ENCODE measurements at regions not wholly inside any gene's neighbourhood (a gene's known extent, or its start where the extent isn't known, plus 50 kb on each side); places are given as distances from the start of the nearest gene placed in this dataset.
"Not testable (repeated sequence)": the region's sequence is repeated elsewhere in the genome, so short reads cannot be mapped to it uniquely, and the experiment has no call there.

DNA sequence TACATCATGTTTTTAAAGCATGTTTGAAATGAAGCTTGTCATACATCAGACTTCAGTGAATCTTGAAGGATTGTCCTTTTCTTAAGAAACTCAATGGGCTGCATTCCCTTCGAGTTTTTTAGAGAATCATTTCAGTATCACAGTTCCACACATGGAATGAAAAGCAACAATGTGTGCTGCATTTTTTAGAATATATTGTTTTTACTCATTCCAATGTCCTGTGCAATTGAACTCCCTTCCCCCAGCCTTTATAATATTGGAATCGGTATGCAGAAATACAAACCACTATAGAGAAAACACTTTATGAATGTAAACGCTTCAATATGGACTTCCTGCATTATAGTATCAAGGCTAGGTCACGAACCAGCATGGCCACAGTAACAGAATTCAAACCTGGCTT is 634.4 kb downstream of the GATA3 start:
- no peaks in the 10 kb centered on the region for H3K79me2 ChIP-seq (ENCODE audit: control insufficient read depth, low read length)
- no peak overlapping the region for H3K27ac ChIP-seq (ENCODE audit: low read depth, low read length)
- no peaks in the 10 kb centered on the region for H3K36me3 ChIP-seq (ENCODE audit: control insufficient read depth, low read length)
- H3K4me3 ChIP-seq (ENCODE audit: low read length) = no peak overlapping the region
- H3K27me3 ChIP-seq (ENCODE audit: control insufficient read depth, low read length) = no peaks in the 10 kb centered on the region
- no peak overlapping the region for H3K4me2 ChIP-seq (ENCODE audit: low read length)
- H4K20me1 ChIP-seq (ENCODE audit: control insufficient read depth, insufficient read depth, low read depth, low read length) = no peaks in the 10 kb centered on the region
- no peaks in the 10 kb centered on the region for H3F3A ChIP-seq (ENCODE audit: control insufficient read depth, insufficient read depth)
- TF ChIP-seq, protein P1, sequence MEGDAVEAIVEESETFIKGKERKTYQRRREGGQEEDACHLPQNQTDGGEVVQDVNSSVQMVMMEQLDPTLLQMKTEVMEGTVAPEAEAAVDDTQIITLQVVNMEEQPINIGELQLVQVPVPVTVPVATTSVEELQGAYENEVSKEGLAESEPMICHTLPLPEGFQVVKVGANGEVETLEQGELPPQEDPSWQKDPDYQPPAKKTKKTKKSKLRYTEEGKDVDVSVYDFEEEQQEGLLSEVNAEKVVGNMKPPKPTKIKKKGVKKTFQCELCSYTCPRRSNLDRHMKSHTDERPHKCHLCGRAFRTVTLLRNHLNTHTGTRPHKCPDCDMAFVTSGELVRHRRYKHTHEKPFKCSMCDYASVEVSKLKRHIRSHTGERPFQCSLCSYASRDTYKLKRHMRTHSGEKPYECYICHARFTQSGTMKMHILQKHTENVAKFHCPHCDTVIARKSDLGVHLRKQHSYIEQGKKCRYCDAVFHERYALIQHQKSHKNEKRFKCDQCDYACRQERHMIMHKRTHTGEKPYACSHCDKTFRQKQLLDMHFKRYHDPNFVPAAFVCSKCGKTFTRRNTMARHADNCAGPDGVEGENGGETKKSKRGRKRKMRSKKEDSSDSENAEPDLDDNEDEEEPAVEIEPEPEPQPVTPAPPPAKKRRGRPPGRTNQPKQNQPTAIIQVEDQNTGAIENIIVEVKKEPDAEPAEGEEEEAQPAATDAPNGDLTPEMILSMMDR (IDR thresholded peaks at IDR 0.05; ENCODE audit: low read depth, low read length, poor library complexity, severe bottlenecking) = no peak
- TF ChIP-seq EZH2phosphoT487 (IDR thresholded peaks at IDR 0.05; ENCODE audit: borderline replicate concordance, low read length) = no peak
- no peaks in the 10 kb centered on the region for H3K4me1 ChIP-seq (ENCODE audit: control insufficient read depth, low read length)
- no peaks in the 10 kb centered on the region for H3K9me3 ChIP-seq (ENCODE audit: control insufficient read depth, insufficient read depth, low read length)
- no peaks in the 10 kb centered on the region for H3K9me2 ChIP-seq (replicated peaks; ENCODE audit: control insufficient read depth, low read length)

DNA sequence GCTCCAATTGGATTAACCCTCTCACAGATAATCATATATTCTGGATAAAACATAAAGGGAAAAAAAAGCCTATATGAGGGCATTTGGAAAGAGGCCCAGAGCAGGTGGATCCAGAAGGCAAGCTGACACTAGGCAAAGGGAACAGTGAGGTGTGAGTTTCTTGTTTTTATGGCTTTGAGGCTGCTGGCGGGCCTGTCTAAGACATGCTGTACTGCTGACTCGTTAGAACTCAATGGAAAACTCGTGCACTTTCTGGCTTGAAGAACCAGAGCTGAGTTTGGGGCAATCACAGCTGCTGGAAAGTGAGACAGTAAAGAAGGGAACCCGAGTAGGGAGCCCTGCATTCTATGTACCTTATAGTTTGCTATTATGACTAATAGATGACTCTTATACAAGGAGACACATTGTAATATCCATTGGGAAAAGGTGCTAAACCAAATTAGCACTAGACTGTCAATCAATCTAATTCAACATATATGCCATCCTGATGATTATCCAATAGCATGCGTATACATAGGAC is 637.1 kb downstream of the GATA3 start:
- no peak overlapping the region for H3K4me2 ChIP-seq (ENCODE audit: low read length)
- H3K79me2 ChIP-seq (ENCODE audit: control insufficient read depth, low read length) = no peaks in the 10 kb centered on the region
- no peaks in the 10 kb centered on the region for H3F3A ChIP-seq (ENCODE audit: control insufficient read depth, insufficient read depth)
- H3K4me3 ChIP-seq (ENCODE audit: low read length) = no peak overlapping the region
- H3K9me2 ChIP-seq (replicated peaks; ENCODE audit: control insufficient read depth, low read length) = no peaks in the 10 kb centered on the region
- H3K27me3 ChIP-seq (ENCODE audit: control insufficient read depth, low read length) = no peaks in the 10 kb centered on the region
- no peaks in the 10 kb centered on the region for H3K36me3 ChIP-seq (ENCODE audit: control insufficient read depth, low read length)
- no peaks in the 10 kb centered on the region for H3K4me1 ChIP-seq (ENCODE audit: control insufficient read depth, low read length)
- no peak overlapping the region for H3K27ac ChIP-seq (ENCODE audit: low read depth, low read length)
- no peaks in the 10 kb centered on the region for H3K9me3 ChIP-seq (ENCODE audit: control insufficient read depth, insufficient read depth, low read length)
- TF ChIP-seq EZH2phosphoT487 (IDR thresholded peaks at IDR 0.05; ENCODE audit: borderline replicate concordance, low read length) = no peak
- TF ChIP-seq, protein P1 (IDR thresholded peaks at IDR 0.05; ENCODE audit: low read depth, low read length, poor library complexity, severe bottlenecking) = no peak
- H4K20me1 ChIP-seq (ENCODE audit: control insufficient read depth, insufficient read depth, low read depth, low read length) = no peaks in the 10 kb centered on the region

DNA sequence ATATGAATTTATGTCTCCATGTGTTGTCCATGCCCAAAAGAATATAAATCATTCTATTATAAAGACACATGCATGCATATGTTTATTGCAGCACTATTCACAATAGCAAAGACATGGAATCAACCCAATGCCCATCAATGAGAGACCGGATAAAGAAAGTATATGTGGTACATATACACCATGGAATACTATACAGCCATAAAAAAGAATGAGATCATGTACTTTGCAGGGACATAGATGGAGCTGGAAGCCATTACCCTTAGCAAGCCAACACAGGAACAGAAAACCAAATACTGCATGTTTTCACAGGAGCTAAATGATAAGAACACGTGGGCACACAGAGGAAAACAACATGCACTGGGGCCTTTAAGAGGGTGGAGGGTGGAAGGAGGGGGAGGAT is 639.1 kb downstream of the GATA3 start:
- not testable (repeated sequence) for H3F3A ChIP-seq (ENCODE audit: control insufficient read depth, insufficient read depth); H3K4me2 ChIP-seq (ENCODE audit: low read length); H3K4me3 ChIP-seq (ENCODE audit: low read length); H3K9me2 ChIP-seq (replicated peaks; ENCODE audit: control insufficient read depth, low read length); H4K20me1 ChIP-seq (ENCODE audit: control insufficient read depth, insufficient read depth, low read depth, low read length); H3K9me3 ChIP-seq (ENCODE audit: control insufficient read depth, insufficient read depth, low read length); H3K79me2 ChIP-seq (ENCODE audit: control insufficient read depth, low read length); H3K27ac ChIP-seq (ENCODE audit: low read depth, low read length); H3K27me3 ChIP-seq (ENCODE audit: control insufficient read depth, low read length); H3K4me1 ChIP-seq (ENCODE audit: control insufficient read depth, low read length); H3K36me3 ChIP-seq (ENCODE audit: control insufficient read depth, low read length)

DNA sequence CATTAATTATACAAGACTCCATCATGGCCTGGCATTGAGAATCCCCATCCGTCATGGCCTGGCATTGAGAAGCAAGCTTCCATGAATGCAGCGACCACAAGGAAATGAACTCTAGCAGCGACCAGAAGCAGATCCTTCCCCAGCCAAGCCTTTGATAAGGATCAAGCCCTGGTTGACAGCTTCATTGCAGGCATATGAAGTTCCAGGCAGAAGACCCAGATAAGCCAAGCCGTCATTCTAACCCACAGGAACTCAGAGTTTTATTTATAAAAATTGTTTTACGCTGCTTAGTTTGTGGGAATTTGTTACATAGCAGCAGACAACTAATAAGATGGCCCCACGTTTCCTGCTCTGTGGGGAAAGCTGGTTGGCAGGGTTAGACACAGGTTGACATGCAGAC is 642.3 kb downstream of the GATA3 start:
- Histone ChIP-seq H3K27me3 (ENCODE audit: control insufficient read depth, low read length) (no peaks in the 10 kb centered on the region), H3F3A (ENCODE audit: control insufficient read depth, insufficient read depth) (no peaks in the 10 kb centered on the region), H4K20me1 (ENCODE audit: control insufficient read depth, insufficient read depth, low read depth, low read length) (no peaks in the 10 kb centered on the region), H3K4me2 (ENCODE audit: low read length) (no peak overlapping the region), H3K79me2 (ENCODE audit: control insufficient read depth, low read length) (no peaks in the 10 kb centered on the region), H3K9me2 (replicated peaks; ENCODE audit: control insufficient read depth, low read length) (no peaks in the 10 kb centered on the region), H3K4me3 (ENCODE audit: low read length) (no peak overlapping the region), H3K27ac (ENCODE audit: low read depth, low read length) (no peak overlapping the region), H3K4me1 (ENCODE audit: control insufficient read depth, low read length) (no peaks in the 10 kb centered on the region), H3K9me3 (ENCODE audit: control insufficient read depth, insufficient read depth, low read length) (no peaks in the 10 kb centered on the region), H3K36me3 (ENCODE audit: control insufficient read depth, low read length) (no peaks in the 10 kb centered on the region)
- no peak for TF ChIP-seq EZH2phosphoT487 (IDR thresholded peaks at IDR 0.05; ENCODE audit: borderline replicate concordance, low read length)
- TF ChIP-seq, protein P1 (IDR thresholded peaks at IDR 0.05; ENCODE audit: low read depth, low read length, poor library complexity, severe bottlenecking) = no peak

Measured in DOHH2 (cell line).